Esophagus squamous epithelium (tissue), 5 donors: ENCODE measurements at regions not wholly inside any gene's neighbourhood (a gene's known extent, or its start where the extent isn't known, plus 50 kb on each side); places are given as distances from the start of the nearest gene placed in this dataset.

Experiments
- DNase-seq: peaks from one replicate; lab custom pipeline; 2025; lab: John Stamatoyannopoulos, UW
- H3K27ac ChIP-seq, 4 donors: fragments of 200-600 bp; sonication (generic); one replicate each; pipeline ENCODE4 v1.5.1; 2016 to 2019; ENCODE audit warnings: mild to moderate bottlenecking in 1 of 4
- H3K27me3 ChIP-seq, 4 donors: fragments of 200-600 bp; sonication (generic); 1 replicate in 3 of 4; 2 replicates in 1 of 4; pipeline versions ENCODE4 v1.5.1 to v1.6.0; 2017 to 2021; ENCODE audit warnings: antibody characterized with exemption in 1 of 4
- H3K36me3 ChIP-seq, 3 donors: fragments of 200-600 bp; sonication (generic); one replicate each; pipeline ENCODE4 v1.5.1; 2016 to 2019
- H3K4me1 ChIP-seq, 3 donors: fragments of 200-600 bp; sonication (generic); one replicate each; pipeline ENCODE4 v1.5.1; 2017 to 2019
- H3K4me3 ChIP-seq, 4 donors: fragments of 200-600 bp; sonication (generic); 1 replicate in 3 of 4; 2 replicates in 1 of 4; pipeline ENCODE4 v1.5.1; 2016 to 2019; ENCODE audit warnings: mild to moderate bottlenecking in 2 of 4, moderate library complexity in 1 of 4
- H3K9me3 ChIP-seq, 3 donors: fragments of 200-600 bp; sonication (generic); one replicate each; pipeline ENCODE4 v1.5.1; 2016 to 2019
- CTCF ChIP-seq, 6 experiments: fragments of 450-650 bp in 4 of 6; fragments of 200-600 bp in 2 of 6; sonication (generic) in 2 of 6; IDR thresholded peaks; one replicate each; pipeline ENCODE4 v1.5.1; 2016 to 2019; ENCODE audit warnings: antibody characterized with exemption in 6 of 6, mild to moderate bottlenecking in 4 of 6, moderate library complexity in 4 of 6
- POLR2A ChIP-seq, 4 donors: fragments of 450-650 bp; IDR thresholded peaks; one replicate each; pipeline ENCODE4 v1.6.1; 2017; ENCODE audit warnings: antibody characterized with exemption in 4 of 4, mild to moderate bottlenecking in 4 of 4, moderate library complexity in 3 of 4
- WGBS, 2 donors: methylation state at CpG; one replicate each; pipeline ENCODE4 v1.1.5; 2018; 5-methylcytosine and 5-hydroxymethylcytosine counted together
- intact Hi-C: fragments of 100-400 bp; cut with DNase I; formaldehyde crosslinking; loops from one replicate; pipeline ENCODE4 v1.15.0; 2022
- donor health status: DM: yes; HTN: yes; CAD: no.

GRCh38 chr11:90329043-90329442 lies 106.2 kb upstream of the CHORDC1 start:
- WGBS, 2 donors: 38 to 62% methylated on average over 1 of the region's 1 CpG
- Histone ChIP-seq H3K4me1 (no peaks in the 10 kb centered on the region), H3K36me3 (no peaks in the 10 kb centered on the region), H3K27ac (no peak overlapping the region), H3K27me3 (no peaks in the 10 kb centered on the region), H3K9me3 (no peaks in the 10 kb centered on the region), H3K4me3 (no peak overlapping the region)
- no peak for DNase-seq
- TF ChIP-seq CTCF (IDR thresholded peaks at IDR 0.05): no peak
- TF ChIP-seq POLR2A (IDR thresholded peaks at IDR 0.05): no peak
- intact Hi-C loops: no loop called here

- 26 to 29% methylated on average over 2 of the region's 2 CpGs for WGBS, 2 donors
- no peak overlapping the region for H3K27ac ChIP-seq
- no peaks in the 10 kb centered on the region for H3K27me3 ChIP-seq
- H3K4me3 ChIP-seq: no peak overlapping the region
- DNase-seq: no peak
- H3K9me3 ChIP-seq: no peaks in the 10 kb centered on the region
- no peaks in the 10 kb centered on the region for H3K36me3 ChIP-seq
- TF ChIP-seq CTCF (IDR thresholded peaks at IDR 0.05): no peak
- no peak for TF ChIP-seq POLR2A (IDR thresholded peaks at IDR 0.05)
- intact Hi-C loops: no loop called here
- H3K4me1 ChIP-seq: no peaks in the 10 kb centered on the region
Measured at GRCh38 chr11:90326647-90327046, 103.8 kb upstream of the CHORDC1 start.

GRCh38 chr11:90323289-90323688 lies 100.4 kb upstream of the CHORDC1 start:
- no peaks in the 10 kb centered on the region for H3K9me3 ChIP-seq
- no peak overlapping the region for H3K27ac ChIP-seq
- no peaks in the 10 kb centered on the region for H3K4me1 ChIP-seq
- no peak overlapping the region for H3K4me3 ChIP-seq
- TF ChIP-seq POLR2A (IDR thresholded peaks at IDR 0.05) (no peak), CTCF (IDR thresholded peaks at IDR 0.05) (no peak)
- H3K27me3 ChIP-seq: no peaks in the 10 kb centered on the region
- intact Hi-C loops: no loop called here
- DNase-seq: no peak
- no peaks in the 10 kb centered on the region for H3K36me3 ChIP-seq
- 72 to 77% methylated on average over 5 of the region's 5 CpGs for WGBS, 2 donors

GRCh38 chr11:90321018-90321417 lies 98.2 kb upstream of the CHORDC1 start:
- Histone ChIP-seq H3K27me3 (no peaks in the 10 kb centered on the region), H3K9me3 (no peaks in the 10 kb centered on the region), H3K36me3 (no peaks in the 10 kb centered on the region), H3K27ac (no peak overlapping the region), H3K4me1 (no peaks in the 10 kb centered on the region), H3K4me3 (no peak overlapping the region)
- TF ChIP-seq POLR2A (IDR thresholded peaks at IDR 0.05) (no peak), CTCF (IDR thresholded peaks at IDR 0.05) (no peak)
- intact Hi-C loops: no loop called here
- DNase-seq: no peak

- H3K27ac ChIP-seq: no peak overlapping the region
- no peak for DNase-seq
- H3K4me3 ChIP-seq: no peak overlapping the region
- no peak for TF ChIP-seq CTCF (IDR thresholded peaks at IDR 0.05)
- TF ChIP-seq POLR2A (IDR thresholded peaks at IDR 0.05): no peak
- H3K4me1 ChIP-seq: no peaks in the 10 kb centered on the region
- intact Hi-C loops: no loop called here
- no peaks in the 10 kb centered on the region for H3K36me3 ChIP-seq
- H3K27me3 ChIP-seq: no peaks in the 10 kb centered on the region
- no peaks in the 10 kb centered on the region for H3K9me3 ChIP-seq
- 65 to 79% methylated on average over 3 of the region's 3 CpGs for WGBS, 2 donors
Measured at GRCh38 chr11:90318651-90319050, 95.8 kb upstream of the CHORDC1 start.
